ENCODE measurements at regions not wholly inside any gene's neighbourhood (a gene's known extent, or its start where the extent isn't known, plus 50 kb on each side); places are given as distances from the start of the nearest gene placed in this dataset.

DNA sequence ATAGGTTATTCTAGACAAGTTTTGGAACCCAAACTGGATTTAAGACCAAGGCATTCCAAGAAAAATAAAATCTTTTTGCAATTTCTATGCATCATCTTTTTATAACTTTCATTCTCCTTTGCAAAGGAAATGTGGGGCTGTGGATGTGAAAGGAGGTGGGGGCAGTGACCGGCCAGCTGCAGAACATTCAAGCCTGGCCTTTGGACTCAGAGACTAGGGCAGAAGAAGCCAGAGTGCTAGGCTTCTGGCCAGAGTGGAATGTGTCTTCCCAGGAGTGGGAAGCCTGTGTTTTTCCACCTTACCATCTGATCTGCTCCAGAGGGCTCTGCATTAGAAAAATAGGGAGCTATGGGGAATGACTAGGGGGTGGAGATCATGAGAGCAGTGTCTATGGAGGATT, 148.5 kb downstream of the C9orf152 start:
- Histone ChIP-seq H3K36me3 (ENCODE audit: control insufficient read depth in 2 of 2, insufficient read depth in 2 of 2, low read length in 2 of 2) (no peaks in the 10 kb centered on the region), H3K4me1 (ENCODE audit: control insufficient read depth, insufficient read depth, low read length) (peaks cover 1% of the 10 kb centered on the region), H3K9ac (ENCODE audit: low read length in 2 of 2) (no peak overlapping the region), H3K27ac (ENCODE audit: low read length) (no peak overlapping the region), H3K9me3 (ENCODE audit: control insufficient read depth in 2 of 2, low read length in 2 of 2) (no peaks in the 10 kb centered on the region), H3K27me3 (ENCODE audit: control insufficient read depth in 1 of 2, insufficient read depth in 2 of 2, low read length in 2 of 2) (no peaks in the 10 kb centered on the region), H3K4me3 (ENCODE audit: low read length in 2 of 2) (no peak overlapping the region)

DNA sequence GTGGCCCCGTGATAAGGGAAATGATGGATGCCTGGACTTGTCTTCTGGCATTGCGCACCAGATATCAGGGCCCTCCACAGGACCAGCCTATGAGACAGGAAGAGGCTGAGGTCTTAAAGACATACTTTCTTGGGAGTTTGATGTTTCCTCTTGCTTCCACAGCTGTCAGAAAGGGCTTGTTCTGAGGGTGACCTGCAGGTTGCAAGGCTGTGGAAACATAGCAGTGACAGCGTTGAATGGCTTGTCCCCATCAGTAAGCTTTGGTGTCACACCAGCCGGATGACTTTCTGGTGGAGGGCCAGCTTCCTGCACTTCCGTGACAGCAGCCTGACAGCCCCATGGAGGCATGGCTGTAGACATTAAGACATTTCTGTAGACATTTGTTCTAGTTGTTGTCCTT, 143.2 kb downstream of the C9orf152 start:
- no peaks in the 10 kb centered on the region for H3K36me3 ChIP-seq (ENCODE audit: control insufficient read depth in 2 of 2, insufficient read depth in 2 of 2, low read length in 2 of 2)
- H3K9me3 ChIP-seq (ENCODE audit: control insufficient read depth in 2 of 2, low read length in 2 of 2): no peaks in the 10 kb centered on the region
- peaks cover 7% of the 10 kb centered on the region for H3K4me1 ChIP-seq (ENCODE audit: control insufficient read depth, insufficient read depth, low read length)
- no peak overlapping the region for H3K27ac ChIP-seq (ENCODE audit: low read length)
- H3K9ac ChIP-seq (ENCODE audit: low read length in 2 of 2): no peak overlapping the region
- H3K4me3 ChIP-seq (ENCODE audit: low read length in 2 of 2): no peak overlapping the region
- no peaks in the 10 kb centered on the region for H3K27me3 ChIP-seq (ENCODE audit: control insufficient read depth in 1 of 2, insufficient read depth in 2 of 2, low read length in 2 of 2)

DNA sequence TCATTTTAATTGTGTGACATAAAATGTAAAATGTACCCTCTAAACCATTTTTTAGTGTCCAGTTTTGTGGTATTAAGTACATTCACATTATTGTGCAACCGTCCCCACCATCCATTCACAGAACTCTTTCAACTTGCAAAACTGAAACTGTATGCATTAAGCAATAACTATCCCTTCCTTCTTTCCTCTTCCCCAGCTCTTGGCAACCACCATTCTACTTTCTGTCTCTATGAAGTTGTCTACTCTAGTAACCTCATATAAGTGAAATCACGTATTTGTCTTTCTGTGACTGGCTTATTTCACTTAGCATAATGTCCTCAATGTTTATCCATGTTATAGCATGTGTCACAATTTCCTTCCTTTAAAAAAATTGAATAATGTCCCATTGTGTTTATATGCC, 142.4 kb downstream of the C9orf152 start:
- Histone ChIP-seq H3K27me3 (ENCODE audit: control insufficient read depth in 1 of 2, insufficient read depth in 2 of 2, low read length in 2 of 2) (no peaks in the 10 kb centered on the region), H3K4me3 (ENCODE audit: low read length in 2 of 2) (no peak overlapping the region), H3K9me3 (ENCODE audit: control insufficient read depth in 2 of 2, low read length in 2 of 2) (no peaks in the 10 kb centered on the region), H3K4me1 (ENCODE audit: control insufficient read depth, insufficient read depth, low read length) (peaks cover 8% of the 10 kb centered on the region), H3K36me3 (ENCODE audit: control insufficient read depth in 2 of 2, insufficient read depth in 2 of 2, low read length in 2 of 2) (no peaks in the 10 kb centered on the region), H3K27ac (ENCODE audit: low read length) (no peak overlapping the region), H3K9ac (ENCODE audit: low read length in 2 of 2) (no peak overlapping the region)

DNA sequence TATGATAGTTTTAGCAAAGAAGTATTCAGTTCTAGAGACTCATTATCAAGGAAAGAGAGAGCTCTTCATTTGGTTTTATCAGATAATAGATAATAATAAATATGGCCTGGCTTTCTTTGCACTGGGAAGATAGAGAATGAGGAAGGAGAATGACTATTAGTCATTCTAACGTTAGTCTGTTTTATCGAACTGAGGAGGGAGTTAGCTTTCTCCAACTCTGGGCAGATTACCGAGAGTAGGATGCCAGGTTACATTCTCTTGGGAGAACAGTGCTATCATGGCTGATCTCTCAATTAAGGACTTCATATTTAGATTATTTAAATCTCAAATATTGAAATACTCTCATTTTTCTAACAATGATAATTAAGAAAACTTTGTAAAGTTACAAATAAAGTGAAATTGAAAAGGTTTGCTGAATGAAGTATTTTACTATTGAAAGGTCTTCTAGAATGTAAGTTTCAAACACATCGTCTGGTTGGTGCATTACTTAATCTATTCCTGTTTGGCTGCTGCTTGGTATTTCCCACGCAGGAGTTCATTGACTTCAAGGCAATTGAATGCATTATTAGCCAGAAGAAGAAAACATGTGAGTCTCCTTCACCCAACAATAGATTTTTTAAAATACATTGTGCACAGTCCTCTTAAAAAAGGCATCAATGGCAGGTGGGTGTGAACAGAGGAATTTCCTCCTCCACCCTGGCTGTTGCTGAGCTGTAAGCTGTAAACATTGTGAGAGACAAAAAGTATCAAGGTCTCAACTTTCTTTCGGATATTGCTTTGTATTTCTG, 140.8 kb downstream of the C9orf152 start:
- Histone ChIP-seq H3K36me3 (ENCODE audit: control insufficient read depth in 2 of 2, insufficient read depth in 2 of 2, low read length in 2 of 2) (no peaks in the 10 kb centered on the region), H3K4me3 (ENCODE audit: low read length in 2 of 2) (no peak overlapping the region), H3K9me3 (ENCODE audit: control insufficient read depth in 2 of 2, low read length in 2 of 2) (no peaks in the 10 kb centered on the region), H3K27ac (ENCODE audit: low read length) (no peak overlapping the region), H3K4me1 (ENCODE audit: control insufficient read depth, insufficient read depth, low read length) (peaks cover 8% of the 10 kb centered on the region), H3K9ac (ENCODE audit: low read length in 2 of 2) (no peak overlapping the region), H3K27me3 (ENCODE audit: control insufficient read depth in 1 of 2, insufficient read depth in 2 of 2, low read length in 2 of 2) (no peaks in the 10 kb centered on the region)

DNA sequence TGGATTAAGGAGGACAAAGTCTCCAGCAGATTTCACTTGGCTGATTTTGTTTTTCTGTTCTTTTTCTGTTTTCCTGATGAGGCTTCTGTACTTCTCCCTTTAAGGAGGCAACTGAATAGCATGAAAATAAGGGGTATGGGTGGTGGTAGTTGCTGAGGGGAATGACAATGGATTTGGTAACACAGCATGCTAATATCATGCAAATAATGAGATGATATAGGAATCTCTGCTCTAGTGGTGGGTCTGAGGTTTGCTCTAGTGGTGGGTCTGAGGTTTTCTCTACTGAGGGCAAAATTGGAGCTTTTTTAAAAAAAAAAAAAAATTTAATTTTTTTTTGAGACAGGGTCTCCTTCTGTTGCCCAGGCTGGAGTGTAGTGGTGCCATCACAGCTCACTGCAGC, 139.7 kb downstream of the C9orf152 start:
- Histone ChIP-seq H3K36me3 (ENCODE audit: control insufficient read depth in 2 of 2, insufficient read depth in 2 of 2, low read length in 2 of 2) (no peaks in the 10 kb centered on the region), H3K9ac (ENCODE audit: low read length in 2 of 2) (no peak overlapping the region), H3K27me3 (ENCODE audit: control insufficient read depth in 1 of 2, insufficient read depth in 2 of 2, low read length in 2 of 2) (no peaks in the 10 kb centered on the region), H3K27ac (ENCODE audit: low read length) (no peak overlapping the region), H3K4me1 (ENCODE audit: control insufficient read depth, insufficient read depth, low read length) (peaks cover 8% of the 10 kb centered on the region), H3K4me3 (ENCODE audit: low read length in 2 of 2) (no peak overlapping the region), H3K9me3 (ENCODE audit: control insufficient read depth in 2 of 2, low read length in 2 of 2) (no peaks in the 10 kb centered on the region)

DNA sequence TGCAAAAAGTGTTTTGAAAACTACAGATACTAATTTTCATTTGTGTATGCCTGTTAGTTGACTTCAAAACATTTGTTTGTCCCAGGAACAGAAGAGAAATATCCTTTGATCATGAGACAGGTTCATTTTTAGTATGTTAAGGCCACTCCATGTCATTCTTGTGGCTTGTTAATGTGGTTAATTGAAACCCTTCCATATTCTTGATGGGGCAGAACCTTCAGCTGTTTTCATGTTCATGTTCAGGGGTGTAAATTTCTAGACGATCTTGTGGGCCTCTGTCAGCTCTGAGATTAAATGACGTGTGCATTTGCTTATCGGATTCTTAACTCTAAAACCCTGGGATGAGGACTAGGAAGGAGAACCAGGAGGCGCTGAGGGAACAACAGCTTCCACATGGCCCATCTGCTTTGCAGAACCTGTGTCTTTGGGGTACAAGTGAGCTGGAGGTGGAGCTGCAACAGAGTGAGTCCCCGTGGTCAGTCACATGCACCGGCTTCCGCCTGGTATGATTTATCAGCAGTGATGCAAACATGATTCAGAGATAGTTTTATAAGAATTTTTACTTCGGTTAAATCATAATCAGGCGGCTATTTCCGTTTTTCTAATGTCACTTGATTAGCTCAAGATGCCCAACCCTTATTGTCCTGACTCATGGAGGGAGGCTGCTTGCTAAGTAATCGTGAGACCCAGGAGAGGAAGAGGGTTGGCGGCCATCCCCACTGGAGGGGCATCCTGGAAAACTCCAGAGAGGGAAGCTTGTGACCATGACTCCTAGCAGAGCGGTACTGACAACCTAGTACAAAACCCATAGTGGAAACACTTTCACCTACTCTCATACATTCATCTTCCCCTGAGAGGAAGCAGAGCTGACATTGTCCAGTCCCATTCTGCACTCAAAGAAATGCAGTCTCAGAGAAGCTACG, 138.4 kb downstream of the C9orf152 start:
- no peaks in the 10 kb centered on the region for H3K27me3 ChIP-seq (ENCODE audit: control insufficient read depth in 1 of 2, insufficient read depth in 2 of 2, low read length in 2 of 2)
- H3K9ac ChIP-seq (ENCODE audit: low read length in 2 of 2): no peak overlapping the region
- H3K9me3 ChIP-seq (ENCODE audit: control insufficient read depth in 2 of 2, low read length in 2 of 2): no peaks in the 10 kb centered on the region
- H3K4me3 ChIP-seq (ENCODE audit: low read length in 2 of 2): no peak overlapping the region
- no peaks in the 10 kb centered on the region for H3K36me3 ChIP-seq (ENCODE audit: control insufficient read depth in 2 of 2, insufficient read depth in 2 of 2, low read length in 2 of 2)
- H3K27ac ChIP-seq (ENCODE audit: low read length): peak overlapping the region; percentile 3
- peaks cover 5% of the 10 kb centered on the region for H3K4me1 ChIP-seq (ENCODE audit: control insufficient read depth, insufficient read depth, low read length)

DNA sequence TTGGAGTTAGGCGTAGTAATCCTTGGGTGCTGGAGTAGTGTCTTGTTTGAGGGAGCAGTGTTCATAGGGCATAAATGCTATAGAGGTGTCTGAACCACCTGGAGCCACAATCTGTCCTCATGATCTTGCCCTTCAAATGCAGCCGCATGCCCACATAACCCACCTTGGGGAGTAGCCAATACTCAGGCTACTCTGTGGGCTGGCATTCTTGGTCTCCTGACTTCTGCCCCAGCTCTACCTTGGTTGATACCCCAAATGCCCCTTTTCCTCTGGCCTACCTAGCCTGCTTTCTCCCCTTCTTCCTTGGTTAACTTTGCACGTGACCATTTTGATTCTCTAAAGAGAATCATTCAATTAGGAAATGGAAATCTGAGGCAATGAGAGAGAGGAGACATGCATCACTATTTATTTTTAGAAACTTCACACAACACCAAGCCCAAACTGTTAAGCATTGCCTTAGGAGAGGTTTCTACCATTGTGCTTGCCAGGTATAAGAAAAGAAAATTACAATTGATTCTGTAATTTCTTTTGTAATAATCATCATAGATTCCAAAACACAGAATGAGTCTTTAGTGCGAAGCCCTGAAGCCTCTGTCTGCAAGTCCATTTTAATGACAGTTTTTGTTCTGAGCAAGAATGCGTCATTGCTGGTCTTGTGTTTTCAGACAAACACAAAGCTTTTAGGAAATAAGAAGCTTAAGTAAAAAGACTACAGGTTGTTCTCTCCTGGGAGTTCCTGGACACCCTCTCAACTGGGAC, 135.2 kb downstream of the C9orf152 start:
- Histone ChIP-seq H3K36me3 (ENCODE audit: control insufficient read depth in 2 of 2, insufficient read depth in 2 of 2, low read length in 2 of 2) (no peaks in the 10 kb centered on the region), H3K4me3 (ENCODE audit: low read length in 2 of 2) (no peak overlapping the region), H3K27ac (ENCODE audit: low read length) (no peak overlapping the region), H3K9me3 (ENCODE audit: control insufficient read depth in 2 of 2, low read length in 2 of 2) (no peaks in the 10 kb centered on the region), H3K9ac (ENCODE audit: low read length in 2 of 2) (no peak overlapping the region), H3K4me1 (ENCODE audit: control insufficient read depth, insufficient read depth, low read length) (peaks cover 4% of the 10 kb centered on the region), H3K27me3 (ENCODE audit: control insufficient read depth in 1 of 2, insufficient read depth in 2 of 2, low read length in 2 of 2) (no peaks in the 10 kb centered on the region)

DNA sequence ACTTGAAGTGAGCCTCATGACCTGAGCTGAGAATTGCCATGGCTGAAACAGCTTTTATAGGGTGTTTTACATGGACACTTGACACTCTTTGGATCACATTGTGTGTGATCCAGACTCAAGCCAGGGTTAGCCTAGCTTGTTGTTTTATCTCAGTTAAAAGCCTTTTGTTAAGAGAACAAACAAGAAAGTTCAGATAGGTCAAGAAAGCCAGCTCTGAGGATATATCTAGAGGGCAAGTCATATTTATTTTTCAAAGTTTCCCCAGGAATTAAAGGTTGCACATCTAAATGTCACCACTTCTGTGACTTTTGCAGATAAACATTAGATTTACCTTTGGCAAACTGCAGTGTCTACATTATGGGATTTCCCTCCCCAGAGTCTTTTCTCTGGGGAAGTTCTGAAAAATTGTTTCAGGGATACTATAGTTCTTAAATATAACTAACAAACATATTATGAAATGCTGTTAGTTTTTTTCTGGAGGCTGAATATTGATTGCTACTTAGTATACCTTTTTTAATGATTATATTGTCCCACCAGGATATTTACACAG, 134.5 kb downstream of the C9orf152 start:
- Histone ChIP-seq H3K36me3 (ENCODE audit: control insufficient read depth in 2 of 2, insufficient read depth in 2 of 2, low read length in 2 of 2) (no peaks in the 10 kb centered on the region), H3K4me3 (ENCODE audit: low read length in 2 of 2) (no peak overlapping the region), H3K9me3 (ENCODE audit: control insufficient read depth in 2 of 2, low read length in 2 of 2) (no peaks in the 10 kb centered on the region), H3K27me3 (ENCODE audit: control insufficient read depth in 1 of 2, insufficient read depth in 2 of 2, low read length in 2 of 2) (no peaks in the 10 kb centered on the region), H3K9ac (ENCODE audit: low read length in 2 of 2) (no peak overlapping the region), H3K27ac (ENCODE audit: low read length) (no peak overlapping the region), H3K4me1 (ENCODE audit: control insufficient read depth, insufficient read depth, low read length) (peaks cover 4% of the 10 kb centered on the region)

DNA sequence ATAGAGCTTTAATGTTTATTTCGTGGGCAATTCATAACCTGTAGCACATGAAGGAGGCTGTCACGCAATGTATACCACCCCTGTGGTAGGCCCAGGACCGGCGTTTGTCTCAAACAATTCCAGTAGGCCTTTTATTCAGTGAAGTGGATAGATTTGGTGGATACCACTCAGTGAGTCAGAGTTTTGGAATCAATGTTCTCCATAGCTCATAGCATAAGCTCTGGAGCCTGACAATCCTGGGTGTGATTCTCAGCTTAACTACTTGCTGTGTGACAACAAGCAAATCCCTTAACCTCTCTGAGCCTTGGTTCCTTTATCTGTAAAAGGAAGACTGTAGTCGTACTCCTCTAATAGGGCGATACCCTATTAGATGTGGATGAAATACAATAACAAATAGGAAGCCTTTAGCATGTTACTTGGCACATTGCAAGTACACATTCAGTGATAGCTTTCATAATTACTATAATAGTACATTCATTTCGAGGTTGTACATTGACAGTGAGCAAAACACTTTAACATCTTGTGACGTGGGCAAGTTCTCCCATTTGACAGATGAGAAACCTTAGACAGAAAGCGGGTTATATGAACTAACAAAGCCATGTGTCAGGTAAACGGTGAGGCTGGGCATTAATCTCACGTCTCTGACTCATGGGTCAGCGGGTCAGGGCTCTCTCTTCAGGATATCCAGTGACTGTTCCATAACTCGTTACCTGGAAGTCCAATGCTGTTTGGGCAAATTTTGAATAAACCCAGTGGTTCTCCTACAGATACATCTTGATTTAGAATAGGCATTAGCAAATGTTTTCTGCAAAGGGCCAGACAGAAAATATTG, 130.8 kb downstream of the C9orf152 start:
- Histone ChIP-seq H3K9ac (ENCODE audit: low read length in 2 of 2) (no peak overlapping the region), H3K27ac (ENCODE audit: low read length) (no peak overlapping the region), H3K27me3 (ENCODE audit: control insufficient read depth in 1 of 2, insufficient read depth in 2 of 2, low read length in 2 of 2) (no peaks in the 10 kb centered on the region), H3K4me3 (ENCODE audit: low read length in 2 of 2) (no peak overlapping the region), H3K9me3 (ENCODE audit: control insufficient read depth in 2 of 2, low read length in 2 of 2) (no peaks in the 10 kb centered on the region), H3K4me1 (ENCODE audit: control insufficient read depth, insufficient read depth, low read length) (peaks cover 7% of the 10 kb centered on the region), H3K36me3 (ENCODE audit: control insufficient read depth in 2 of 2, insufficient read depth in 2 of 2, low read length in 2 of 2) (no peaks in the 10 kb centered on the region)

DNA sequence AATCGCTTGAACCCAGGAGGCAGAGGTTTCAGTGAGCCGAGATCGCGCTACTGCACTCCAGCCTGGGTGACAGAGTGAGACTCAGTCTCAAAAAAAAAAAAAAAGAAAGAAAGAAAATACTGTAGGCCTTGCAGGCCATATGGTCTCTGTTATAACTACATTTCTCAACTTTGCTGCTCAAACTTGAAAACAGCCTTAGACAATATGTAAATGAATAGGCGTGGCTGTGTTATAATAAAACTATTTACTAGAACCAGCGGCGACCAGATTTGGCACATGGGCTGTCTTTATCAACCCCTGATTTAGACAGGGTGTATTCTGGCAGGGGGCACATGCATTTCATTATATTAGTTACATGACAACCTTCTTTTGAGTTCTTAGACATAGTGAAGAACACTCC, 130.0 kb downstream of the C9orf152 start:
- Histone ChIP-seq H3K9ac (ENCODE audit: low read length in 2 of 2) (no peak overlapping the region), H3K4me1 (ENCODE audit: control insufficient read depth, insufficient read depth, low read length) (peaks cover 7% of the 10 kb centered on the region), H3K36me3 (ENCODE audit: control insufficient read depth in 2 of 2, insufficient read depth in 2 of 2, low read length in 2 of 2) (no peaks in the 10 kb centered on the region), H3K27ac (ENCODE audit: low read length) (no peak overlapping the region), H3K27me3 (ENCODE audit: control insufficient read depth in 1 of 2, insufficient read depth in 2 of 2, low read length in 2 of 2) (no peaks in the 10 kb centered on the region), H3K4me3 (ENCODE audit: low read length in 2 of 2) (no peak overlapping the region), H3K9me3 (ENCODE audit: control insufficient read depth in 2 of 2, low read length in 2 of 2) (no peaks in the 10 kb centered on the region)

All from stomach smooth muscle (tissue), 2 donors.